Epithelial cell of esophagus (primary cell): ENCODE measurements at regions not wholly inside any gene's neighbourhood (a gene's known extent, or its start where the extent isn't known, plus 50 kb on each side); places are given as distances from the start of the nearest gene placed in this dataset.
A peak's percentile ranks its signal among the peaks of the same experiment; 100 is the strongest.

Source experiments
- DNase-seq: peaks from one replicate; pipeline ENCODE4 v3.0.0; 2010; ENCODE audit warnings: low read depth
- H3K4me3 ChIP-seq: 2 replicates; pipeline ENCODE4 v1.5.1; 2011; ENCODE audit warnings: mild to moderate bottlenecking, low read length, control low read depth
- CTCF ChIP-seq: IDR thresholded peaks from 2 replicates; pipeline ENCODE4 v1.5.1; 2011; ENCODE audit warnings: low read depth, mild to moderate bottlenecking, low read length, control low read depth, inconsistent platforms; ENCODE audit not compliant: insufficient read depth; ENCODE audit errors: missing control alignments

GRCh38 chr1:31498376-31499040, 77.8 kb upstream of the TINAGL1 start:
- no peak for TF ChIP-seq CTCF
- no peak for DNase-seq

GRCh38 chr1:31501505-31501904, 74.8 kb upstream of the TINAGL1 start:
- TF ChIP-seq CTCF = peak; percentile 18
- no peak for DNase-seq
- no peak overlapping the region for H3K4me3 ChIP-seq

More at GRCh38 chr1:31498376-31499040, 77.8 kb upstream of the TINAGL1 start:
- H3K4me3 ChIP-seq = no peak overlapping the region

DNA sequence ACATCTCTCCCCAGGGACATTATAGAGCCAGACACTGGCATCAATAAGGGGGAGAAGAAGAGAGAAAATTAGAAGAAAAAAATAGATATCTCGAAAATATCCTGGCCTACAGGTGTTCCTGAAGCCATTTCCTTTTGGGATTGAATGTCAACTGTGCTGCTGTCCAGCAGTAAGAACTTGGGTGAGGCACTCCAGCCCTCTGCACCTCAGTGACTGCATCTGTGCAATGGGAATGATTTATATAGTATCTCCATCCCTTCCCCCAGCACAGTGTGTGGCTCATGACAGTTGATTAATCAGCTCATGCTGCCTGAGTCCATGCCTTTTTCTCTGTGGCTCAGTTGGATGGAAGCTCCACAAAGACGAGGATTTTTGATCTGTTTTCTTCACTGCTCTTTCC, 74.1 kb upstream of the TINAGL1 start:
- TF ChIP-seq CTCF = no peak
- H3K4me3 ChIP-seq = no peak overlapping the region
- no peak for DNase-seq

GRCh38 chr1:31502926-31503511, 73.3 kb upstream of the TINAGL1 start:
- TF ChIP-seq CTCF = no peak
- no peak for DNase-seq
- H3K4me3 ChIP-seq = no peak overlapping the region

DNA sequence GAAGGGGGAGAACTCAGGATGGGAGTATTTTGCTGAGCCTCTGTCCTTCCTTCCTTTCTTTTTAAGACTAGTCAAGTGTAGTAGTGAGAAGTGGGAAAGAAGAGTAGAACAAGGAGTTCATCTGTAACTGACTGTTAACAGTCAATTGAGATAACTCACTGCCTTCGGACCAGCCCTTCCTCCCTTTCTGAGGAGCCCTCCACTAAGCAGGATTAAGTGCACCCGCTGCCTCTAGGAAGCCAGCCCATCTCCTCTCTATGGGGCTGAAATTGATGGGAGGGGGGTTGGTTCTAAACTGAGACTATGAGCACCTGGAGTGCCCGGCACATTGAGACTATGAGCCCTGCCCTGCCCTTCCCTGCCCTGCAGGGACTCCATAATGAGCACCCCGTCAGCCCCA, 72.7 kb upstream of the TINAGL1 start:
- TF ChIP-seq CTCF = no peak
- no peak for DNase-seq
- no peak overlapping the region for H3K4me3 ChIP-seq

DNA sequence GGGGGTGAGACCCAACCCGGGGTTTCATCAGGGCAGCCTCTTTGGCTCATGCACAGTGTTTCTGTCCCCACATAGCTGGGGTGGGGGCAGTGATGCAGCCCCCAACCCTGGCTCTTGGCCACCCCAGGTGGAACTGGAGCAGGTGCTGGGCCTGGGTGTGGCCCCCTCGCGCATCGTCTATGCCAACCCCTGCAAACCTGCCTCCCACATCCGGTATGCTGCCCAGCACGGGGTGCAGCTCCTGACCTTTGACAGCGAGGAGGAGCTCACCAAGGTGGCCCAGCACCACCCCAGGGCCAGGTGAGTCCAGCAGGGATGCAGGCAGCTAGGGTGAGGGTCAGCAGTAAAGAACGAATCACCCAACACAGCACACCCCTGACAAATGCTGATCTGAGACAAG, 72.3 kb upstream of the TINAGL1 start:
- DNase-seq = no peak
- no peak for TF ChIP-seq CTCF
- no peak overlapping the region for H3K4me3 ChIP-seq
